ENCODE measurements at regions not wholly inside any gene's neighbourhood (a gene's known extent, or its start where the extent isn't known, plus 50 kb on each side); places are given as distances from the start of the nearest gene placed in this dataset.

DNA sequence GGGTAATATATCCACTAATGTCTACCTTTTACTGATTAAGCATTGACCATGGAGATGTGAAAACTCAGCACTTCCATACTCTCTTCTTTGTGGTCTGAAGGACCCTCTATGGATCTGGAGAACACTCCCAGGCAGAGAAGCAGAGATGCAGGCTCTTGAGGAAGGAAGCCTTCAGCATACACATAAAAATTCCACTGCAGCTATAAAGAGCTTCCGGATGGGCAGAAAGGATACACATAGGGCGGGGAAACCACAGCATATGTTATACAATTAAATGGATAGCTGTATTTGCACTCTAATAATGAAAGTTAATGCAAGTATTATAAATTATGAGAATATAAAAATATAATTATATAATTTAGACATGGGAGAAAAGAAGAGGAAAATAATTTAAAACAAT lies 1258.2 kb upstream of the ALCAM start:
- no peak for ATAC-seq

DNA sequence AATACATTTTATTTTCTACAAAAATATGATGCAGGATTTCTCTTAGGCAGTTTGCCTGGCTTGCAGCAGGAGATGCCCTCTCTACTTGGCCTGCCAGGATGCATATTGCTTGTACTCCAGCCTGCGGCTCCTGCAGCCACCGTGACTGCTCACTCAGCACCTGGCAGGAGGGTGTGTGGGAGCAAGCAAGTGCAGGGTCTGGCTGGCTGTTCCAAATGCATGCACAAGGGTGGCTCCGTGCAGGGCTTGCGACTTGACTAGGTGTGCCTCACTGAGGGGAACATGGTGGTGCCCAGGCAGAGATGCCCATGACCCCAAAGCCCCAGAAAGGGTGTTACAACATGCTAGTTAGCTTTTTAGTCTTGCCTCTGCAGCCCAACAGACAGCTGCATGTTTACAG lies 1240.2 kb upstream of the ALCAM start:
- DNase-seq (no peak), ATAC-seq (no peak)
- Histone ChIP-seq H3K4me1 (no peaks in the 10 kb centered on the region), H3K36me3 (no peaks in the 10 kb centered on the region), H3K27me3 (no peaks in the 10 kb centered on the region), H3K27ac (no peak overlapping the region), H3K9me3 (peaks cover 0 to 15% of the 10 kb centered on the region in 2 donors), H3K4me3 (no peak overlapping the region)
- intact Hi-C loops (cut with DNase I), result no loop called here
- TF ChIP-seq, protein P1, sequence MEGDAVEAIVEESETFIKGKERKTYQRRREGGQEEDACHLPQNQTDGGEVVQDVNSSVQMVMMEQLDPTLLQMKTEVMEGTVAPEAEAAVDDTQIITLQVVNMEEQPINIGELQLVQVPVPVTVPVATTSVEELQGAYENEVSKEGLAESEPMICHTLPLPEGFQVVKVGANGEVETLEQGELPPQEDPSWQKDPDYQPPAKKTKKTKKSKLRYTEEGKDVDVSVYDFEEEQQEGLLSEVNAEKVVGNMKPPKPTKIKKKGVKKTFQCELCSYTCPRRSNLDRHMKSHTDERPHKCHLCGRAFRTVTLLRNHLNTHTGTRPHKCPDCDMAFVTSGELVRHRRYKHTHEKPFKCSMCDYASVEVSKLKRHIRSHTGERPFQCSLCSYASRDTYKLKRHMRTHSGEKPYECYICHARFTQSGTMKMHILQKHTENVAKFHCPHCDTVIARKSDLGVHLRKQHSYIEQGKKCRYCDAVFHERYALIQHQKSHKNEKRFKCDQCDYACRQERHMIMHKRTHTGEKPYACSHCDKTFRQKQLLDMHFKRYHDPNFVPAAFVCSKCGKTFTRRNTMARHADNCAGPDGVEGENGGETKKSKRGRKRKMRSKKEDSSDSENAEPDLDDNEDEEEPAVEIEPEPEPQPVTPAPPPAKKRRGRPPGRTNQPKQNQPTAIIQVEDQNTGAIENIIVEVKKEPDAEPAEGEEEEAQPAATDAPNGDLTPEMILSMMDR (IDR thresholded peaks at IDR 0.05), result no peak

More for the DNA sequence above, 1258.2 kb upstream of the ALCAM start:
- H3K27me3 ChIP-seq, result no peaks in the 10 kb centered on the region
- no peak for DNase-seq
- H3K9me3 ChIP-seq, result no peaks in the 10 kb centered on the region
- no peaks in the 10 kb centered on the region for H3K4me1 ChIP-seq
- no peaks in the 10 kb centered on the region for H3K36me3 ChIP-seq
- no peak overlapping the region for H3K4me3 ChIP-seq
- no peak overlapping the region for H3K27ac ChIP-seq
- intact Hi-C loops (cut with DNase I), result no loop called here
- TF ChIP-seq, protein P1 (IDR thresholded peaks at IDR 0.05), result no peak

DNA sequence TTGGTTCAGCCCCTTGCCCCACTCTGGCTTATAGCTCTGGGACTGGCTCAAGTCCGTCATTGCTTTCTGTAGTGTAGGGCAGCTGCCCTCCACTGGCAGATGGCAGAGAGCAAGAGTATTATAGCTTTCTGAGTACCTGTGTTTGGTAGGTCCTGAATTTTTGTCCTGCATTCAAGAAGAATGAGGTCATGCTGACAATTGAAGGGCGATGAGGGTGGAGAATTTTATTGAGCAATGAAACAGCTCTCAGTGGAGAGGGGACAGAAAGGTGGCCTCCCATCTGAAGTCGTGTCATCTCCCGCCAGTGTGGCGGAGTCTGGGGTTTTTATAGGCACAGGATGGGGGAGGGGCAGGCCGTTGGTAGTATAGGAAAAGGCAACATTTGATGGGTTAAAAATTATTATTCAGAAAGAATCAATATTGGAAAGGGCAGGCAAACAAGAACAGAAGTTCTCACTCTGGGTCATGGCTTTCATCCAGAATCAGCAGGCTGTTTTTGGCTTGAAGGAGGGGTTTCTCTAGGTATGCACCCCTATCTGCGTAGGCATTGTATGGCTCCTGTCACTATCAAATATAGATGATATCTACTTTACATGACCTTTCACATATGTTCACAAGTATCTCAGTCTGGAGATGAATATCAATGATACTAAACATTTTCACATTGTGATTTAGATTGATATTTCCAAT lies 1239.7 kb upstream of the ALCAM start:
- no peak overlapping the region for H3K4me3 ChIP-seq
- no peaks in the 10 kb centered on the region for H3K4me1 ChIP-seq
- intact Hi-C loops (cut with DNase I), result no loop called here
- H3K9me3 ChIP-seq, result peaks cover 0 to 15% of the 10 kb centered on the region in 2 donors
- DNase-seq (no peak), ATAC-seq (no peak)
- H3K27ac ChIP-seq, result no peak overlapping the region
- H3K36me3 ChIP-seq, result no peaks in the 10 kb centered on the region
- H3K27me3 ChIP-seq, result no peaks in the 10 kb centered on the region
- TF ChIP-seq, protein P1 (IDR thresholded peaks at IDR 0.05), result no peak

DNA sequence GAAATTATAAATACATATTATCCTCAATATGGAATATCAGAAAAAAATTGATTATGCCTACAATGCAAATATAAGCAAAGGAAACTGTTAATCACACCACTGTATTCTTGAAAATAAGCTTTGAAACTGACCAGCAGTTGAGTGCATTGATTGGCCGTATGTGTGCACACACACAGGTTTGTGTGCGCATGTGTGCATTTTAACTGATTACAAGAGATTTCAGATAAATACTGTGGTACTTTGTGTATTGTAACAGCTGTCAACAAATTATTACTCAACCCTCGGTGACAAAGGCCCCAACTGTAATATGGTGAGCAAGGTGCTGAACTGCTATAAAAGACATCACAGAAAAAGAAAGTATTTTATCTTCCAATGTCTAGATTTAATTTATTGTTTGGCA lies 1238.9 kb upstream of the ALCAM start:
- intact Hi-C loops (cut with DNase I), result no loop called here
- TF ChIP-seq, protein P1 (IDR thresholded peaks at IDR 0.05), result no peak
- Histone ChIP-seq H3K36me3 (no peaks in the 10 kb centered on the region), H3K27me3 (no peaks in the 10 kb centered on the region), H3K4me3 (no peak overlapping the region), H3K9me3 (peaks cover 0 to 15% of the 10 kb centered on the region in 2 donors), H3K27ac (no peak overlapping the region), H3K4me1 (no peaks in the 10 kb centered on the region)
- no peak for ATAC-seq
- no peak for DNase-seq

DNA sequence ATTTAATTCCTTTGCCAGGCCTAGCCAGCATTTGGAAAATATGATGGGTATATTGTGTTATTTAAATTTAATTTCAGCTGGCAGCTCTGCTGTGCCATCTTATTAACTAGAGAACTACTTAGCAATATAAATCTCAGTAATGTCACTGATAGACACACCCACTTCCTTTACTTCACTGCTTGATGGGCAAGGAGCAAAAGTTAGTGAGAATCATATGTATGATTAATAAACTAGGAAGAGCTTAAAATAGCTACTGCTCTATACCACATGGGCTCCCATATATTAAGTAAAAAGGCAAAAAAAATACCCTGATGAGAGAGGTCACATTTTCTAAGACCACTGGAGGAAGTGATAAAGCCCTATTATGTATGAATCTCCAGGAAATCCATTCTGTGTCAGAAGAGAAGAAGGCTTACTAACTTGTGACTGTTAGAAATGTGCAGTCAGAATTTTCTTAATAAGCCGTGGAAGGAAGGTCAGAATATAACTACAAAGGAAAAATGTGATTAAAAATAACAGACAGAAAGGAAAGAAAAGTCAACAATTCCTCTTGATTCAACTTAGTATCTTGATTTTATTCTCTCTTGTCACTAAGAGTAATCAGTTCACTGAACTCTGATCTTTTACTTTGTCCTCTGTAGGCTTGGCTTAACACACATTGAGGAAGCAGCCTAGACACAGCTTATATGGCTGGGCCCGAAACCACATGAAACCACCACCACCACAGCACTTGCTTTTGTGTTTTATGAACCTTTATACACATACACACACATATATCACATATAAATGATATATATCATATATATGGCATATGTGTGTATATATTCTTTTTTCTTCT lies 1233.9 kb upstream of the ALCAM start:
- Histone ChIP-seq H3K27me3 (no peaks in the 10 kb centered on the region), H3K4me3 (no peak overlapping the region), H3K36me3 (no peaks in the 10 kb centered on the region), H3K27ac (no peak overlapping the region), H3K4me1 (no peaks in the 10 kb centered on the region), H3K9me3 (peaks cover 0 to 8% of the 10 kb centered on the region in 2 donors)
- ATAC-seq (no peak), DNase-seq (no peak)
- TF ChIP-seq, protein P1 (IDR thresholded peaks at IDR 0.05), result no peak
- intact Hi-C loops (cut with DNase I), result no loop called here

Measured in left lung (tissue), 4 donors.